Nephron progenitor cell (in vitro differentiated cells): ENCODE measurements at regions not wholly inside any gene's neighbourhood (a gene's known extent, or its start where the extent isn't known, plus 50 kb on each side); places are given as distances from the start of the nearest gene placed in this dataset.

Experiments
- DNase-seq: peaks from one replicate; pipeline ENCODE4 v3.0.0; 2021
- H3K27ac Mint-ChIP-seq: 2 replicates; pipeline ENCODE4 v1.8.0; 2021; ENCODE audit warnings: mild to moderate bottlenecking, moderate library complexity, mixed read lengths
- H3K27me3 Mint-ChIP-seq: 2 replicates; pipeline ENCODE4 v1.8.0; 2021; ENCODE audit warnings: mild to moderate bottlenecking, low read depth, mixed read lengths; ENCODE audit not compliant: poor library complexity
- H3K36me3 Mint-ChIP-seq: 2 replicates; pipeline ENCODE4 v1.8.0; 2021; ENCODE audit warnings: low read depth, mixed read lengths
- H3K4me1 Mint-ChIP-seq: 2 replicates; pipeline ENCODE4 v1.8.0; 2021; ENCODE audit warnings: mixed read lengths
- H3K4me3 Mint-ChIP-seq: 2 replicates; pipeline ENCODE4 v1.8.0; 2021; ENCODE audit warnings: mild to moderate bottlenecking, moderate library complexity, mixed read lengths
- H3K9me3 Mint-ChIP-seq: 2 replicates; pipeline ENCODE4 v1.8.0; 2021; ENCODE audit warnings: mild to moderate bottlenecking, moderate library complexity, mixed read lengths
- CTCF ChIP-seq: fragments of 200-600 bp; sonication (generic); IDR thresholded peaks from 2 replicates; pipeline ENCODE4 v1.5.0; 2021; ENCODE audit warnings: antibody characterized with exemption

DNA sequence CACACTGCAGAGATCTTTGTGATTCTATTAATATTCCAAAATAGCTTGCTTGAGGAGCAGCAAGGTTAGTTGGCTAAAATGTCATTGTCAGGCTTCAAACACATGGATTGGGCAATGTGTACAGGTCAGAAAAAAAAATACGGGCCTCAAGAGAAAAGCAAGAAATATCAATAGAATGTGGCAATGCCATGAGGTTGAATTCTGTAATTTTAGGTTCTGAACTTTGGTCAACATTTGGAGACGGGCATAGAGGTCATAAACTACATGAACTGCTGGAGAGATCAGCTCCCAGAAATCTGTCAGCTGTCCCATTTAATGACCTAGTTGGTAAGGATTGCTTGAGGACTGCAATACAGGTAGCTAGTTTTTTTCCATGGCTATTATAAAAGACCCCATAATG, 445.8 kb downstream of the HTR1B start:
- no peaks in the 10 kb centered on the region for H3K4me1 Mint-ChIP-seq
- no peaks in the 10 kb centered on the region for H3K36me3 Mint-ChIP-seq
- no peaks in the 10 kb centered on the region for H3K27me3 Mint-ChIP-seq
- no peaks in the 10 kb centered on the region for H3K9me3 Mint-ChIP-seq
- H3K4me3 Mint-ChIP-seq = no peak overlapping the region
- TF ChIP-seq CTCF = no peak
- no peak overlapping the region for H3K27ac Mint-ChIP-seq
- DNase-seq = no peak

DNA sequence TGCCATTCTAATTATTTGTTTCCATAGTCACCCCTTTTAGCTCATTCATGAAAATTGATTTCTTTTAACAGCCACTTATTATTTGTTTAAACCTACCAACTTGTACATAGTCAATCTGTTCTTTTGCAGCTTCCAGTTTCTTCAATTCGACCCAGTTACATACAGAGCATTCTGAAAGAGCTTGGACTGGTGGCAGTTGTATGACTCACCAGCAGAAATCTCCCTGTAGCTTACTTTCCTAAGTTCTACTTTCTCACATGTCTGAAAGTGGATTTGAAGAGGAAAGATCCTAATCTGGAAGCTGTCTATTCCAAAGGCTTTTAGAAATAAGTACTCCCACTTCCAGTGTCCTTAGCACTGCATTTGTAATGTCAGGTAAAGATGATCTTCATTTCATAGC, 447.9 kb downstream of the HTR1B start:
- Mint-ChIP-seq H3K4me3 (no peak overlapping the region), H3K36me3 (no peaks in the 10 kb centered on the region), H3K27me3 (no peaks in the 10 kb centered on the region), H3K27ac (no peak overlapping the region), H3K4me1 (no peaks in the 10 kb centered on the region), H3K9me3 (peaks cover 4% of the 10 kb centered on the region)
- no peak for TF ChIP-seq CTCF
- no peak for DNase-seq

- no peak for DNase-seq
- Mint-ChIP-seq H3K4me1 (no peaks in the 10 kb centered on the region), H3K36me3 (no peaks in the 10 kb centered on the region), H3K27ac (no peak overlapping the region), H3K27me3 (no peaks in the 10 kb centered on the region), H3K9me3 (peaks cover 6% of the 10 kb centered on the region), H3K4me3 (no peak overlapping the region)
- TF ChIP-seq CTCF = no peak
Measured at GRCh38 chr6:77011929-77012545, 451.3 kb downstream of the HTR1B start.

DNA sequence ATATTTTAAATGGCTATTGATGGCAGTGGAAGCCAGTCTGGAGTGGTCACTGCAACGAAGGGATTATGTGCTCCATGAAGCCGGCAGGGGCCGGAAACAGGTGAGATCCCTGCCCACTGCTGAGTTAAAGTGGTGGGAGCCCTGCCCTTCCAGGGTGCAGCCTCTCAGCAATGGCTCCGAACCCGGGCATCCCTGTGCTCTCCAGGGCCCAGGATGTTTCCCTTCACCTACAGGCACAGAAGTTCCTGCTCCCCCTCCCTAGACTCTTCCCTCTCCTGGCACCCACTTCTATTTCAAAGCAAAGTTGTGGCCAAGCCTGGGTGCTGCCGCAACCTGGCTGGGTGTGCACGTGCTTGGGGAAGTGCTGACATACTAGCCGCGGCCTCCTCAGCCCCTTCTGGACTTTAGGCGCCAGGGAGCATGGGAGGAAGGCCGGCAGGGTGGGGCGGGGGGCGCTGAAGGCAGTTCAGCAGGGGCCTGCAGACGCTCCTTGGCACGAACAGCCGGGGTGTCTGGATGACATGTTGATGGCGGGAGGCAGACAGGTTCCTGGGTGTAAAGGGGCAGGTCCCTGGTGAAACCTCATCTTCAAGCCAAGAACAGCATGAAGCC, 452.3 kb downstream of the HTR1B start:
- no peaks in the 10 kb centered on the region for H3K27me3 Mint-ChIP-seq
- no peak overlapping the region for H3K4me3 Mint-ChIP-seq
- TF ChIP-seq CTCF = no peak
- no peaks in the 10 kb centered on the region for H3K36me3 Mint-ChIP-seq
- no peak overlapping the region for H3K27ac Mint-ChIP-seq
- peaks cover 6% of the 10 kb centered on the region for H3K9me3 Mint-ChIP-seq
- no peaks in the 10 kb centered on the region for H3K4me1 Mint-ChIP-seq
- DNase-seq = no peak

- DNase-seq = no peak
- Mint-ChIP-seq H3K9me3 (no peaks in the 10 kb centered on the region), H3K27ac (no peak overlapping the region), H3K27me3 (peaks cover 7% of the 10 kb centered on the region), H3K4me1 (no peaks in the 10 kb centered on the region), H3K36me3 (no peaks in the 10 kb centered on the region), H3K4me3 (no peak overlapping the region)
- no peak for TF ChIP-seq CTCF
Measured at GRCh38 chr6:76992553-76992952, 470.7 kb downstream of the HTR1B start.

GRCh38 chr6:76984572-76984971, 478.7 kb downstream of the HTR1B start:
- TF ChIP-seq CTCF = no peak
- no peak overlapping the region for H3K4me3 Mint-ChIP-seq
- no peak overlapping the region for H3K27ac Mint-ChIP-seq
- no peak for DNase-seq
- H3K36me3 Mint-ChIP-seq = no peaks in the 10 kb centered on the region
- H3K9me3 Mint-ChIP-seq = no peaks in the 10 kb centered on the region
- no peaks in the 10 kb centered on the region for H3K4me1 Mint-ChIP-seq
- peaks cover 4% of the 10 kb centered on the region for H3K27me3 Mint-ChIP-seq
